Suprapubic skin (tissue), 3 donors: ENCODE measurements at regions not wholly inside any gene's neighbourhood (a gene's known extent, or its start where the extent isn't known, plus 50 kb on each side); places are given as distances from the start of the nearest gene placed in this dataset.

Experiments
- CTCF ChIP-seq, 2 donors: fragments of 200-600 bp in 1 of 2; fragments of 450-650 bp in 1 of 2; sonication (generic) in 1 of 2; IDR thresholded peaks; one replicate each; pipeline ENCODE4 v1.5.1; 2016 to 2019; ENCODE audit warnings: antibody characterized with exemption in 2 of 2, mild to moderate bottlenecking in 1 of 2, moderate library complexity in 1 of 2
- EP300 ChIP-seq: sonication (generic); formaldehyde crosslinking; IDR thresholded peaks from one replicate; pipeline ENCODE4 v1.6.1; 2017; ENCODE audit warnings: antibody characterized with exemption
- POLR2A ChIP-seq, 2 donors: fragments of 450-650 bp; IDR thresholded peaks; one replicate each; pipeline ENCODE4 v1.6.1; 2017; ENCODE audit warnings: antibody characterized with exemption in 2 of 2, mild to moderate bottlenecking in 2 of 2, moderate library complexity in 2 of 2

GRCh38 chr3:107221856-107222255 lies 155.4 kb upstream of the CCDC54 start:
- no peak for TF ChIP-seq EP300
- TF ChIP-seq POLR2A (IDR thresholded peaks at IDR 0.05), result no peak
- TF ChIP-seq CTCF (IDR thresholded peaks at IDR 0.05), result no peak
